GM12872 (cell line): ENCODE measurements at regions not wholly inside any gene's neighbourhood (a gene's known extent, or its start where the extent isn't known, plus 50 kb on each side); places are given as distances from the start of the nearest gene placed in this dataset.

Experiments used
- TF ChIP-seq, protein P1 (sequence below): IDR thresholded peaks from 3 replicates; pipeline ENCODE4 v1.5.1; 2011; ENCODE audit warnings: low read depth, mild to moderate bottlenecking, low read length, moderate library complexity; ENCODE audit not compliant: insufficient read depth

DNA sequence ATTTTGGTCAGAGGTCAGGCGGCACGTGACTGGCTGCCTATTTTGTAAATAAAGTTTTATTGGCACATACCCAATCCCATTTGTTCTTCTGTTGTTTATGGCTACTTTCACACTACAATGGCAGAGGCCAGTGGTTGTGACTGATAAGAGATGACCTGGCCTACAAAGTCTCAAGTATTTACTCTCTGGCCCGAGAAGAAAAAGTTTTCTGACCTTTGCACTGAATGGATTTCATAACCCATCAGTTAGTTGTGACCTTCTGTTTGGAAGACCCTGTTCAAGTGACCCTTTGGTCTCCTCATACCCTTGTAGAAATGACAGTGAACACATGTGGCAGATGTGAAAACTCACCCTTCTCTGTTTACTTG, 121.4 kb upstream of the MGAT5 start:
- TF ChIP-seq, protein P1, sequence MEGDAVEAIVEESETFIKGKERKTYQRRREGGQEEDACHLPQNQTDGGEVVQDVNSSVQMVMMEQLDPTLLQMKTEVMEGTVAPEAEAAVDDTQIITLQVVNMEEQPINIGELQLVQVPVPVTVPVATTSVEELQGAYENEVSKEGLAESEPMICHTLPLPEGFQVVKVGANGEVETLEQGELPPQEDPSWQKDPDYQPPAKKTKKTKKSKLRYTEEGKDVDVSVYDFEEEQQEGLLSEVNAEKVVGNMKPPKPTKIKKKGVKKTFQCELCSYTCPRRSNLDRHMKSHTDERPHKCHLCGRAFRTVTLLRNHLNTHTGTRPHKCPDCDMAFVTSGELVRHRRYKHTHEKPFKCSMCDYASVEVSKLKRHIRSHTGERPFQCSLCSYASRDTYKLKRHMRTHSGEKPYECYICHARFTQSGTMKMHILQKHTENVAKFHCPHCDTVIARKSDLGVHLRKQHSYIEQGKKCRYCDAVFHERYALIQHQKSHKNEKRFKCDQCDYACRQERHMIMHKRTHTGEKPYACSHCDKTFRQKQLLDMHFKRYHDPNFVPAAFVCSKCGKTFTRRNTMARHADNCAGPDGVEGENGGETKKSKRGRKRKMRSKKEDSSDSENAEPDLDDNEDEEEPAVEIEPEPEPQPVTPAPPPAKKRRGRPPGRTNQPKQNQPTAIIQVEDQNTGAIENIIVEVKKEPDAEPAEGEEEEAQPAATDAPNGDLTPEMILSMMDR, result no peak

DNA sequence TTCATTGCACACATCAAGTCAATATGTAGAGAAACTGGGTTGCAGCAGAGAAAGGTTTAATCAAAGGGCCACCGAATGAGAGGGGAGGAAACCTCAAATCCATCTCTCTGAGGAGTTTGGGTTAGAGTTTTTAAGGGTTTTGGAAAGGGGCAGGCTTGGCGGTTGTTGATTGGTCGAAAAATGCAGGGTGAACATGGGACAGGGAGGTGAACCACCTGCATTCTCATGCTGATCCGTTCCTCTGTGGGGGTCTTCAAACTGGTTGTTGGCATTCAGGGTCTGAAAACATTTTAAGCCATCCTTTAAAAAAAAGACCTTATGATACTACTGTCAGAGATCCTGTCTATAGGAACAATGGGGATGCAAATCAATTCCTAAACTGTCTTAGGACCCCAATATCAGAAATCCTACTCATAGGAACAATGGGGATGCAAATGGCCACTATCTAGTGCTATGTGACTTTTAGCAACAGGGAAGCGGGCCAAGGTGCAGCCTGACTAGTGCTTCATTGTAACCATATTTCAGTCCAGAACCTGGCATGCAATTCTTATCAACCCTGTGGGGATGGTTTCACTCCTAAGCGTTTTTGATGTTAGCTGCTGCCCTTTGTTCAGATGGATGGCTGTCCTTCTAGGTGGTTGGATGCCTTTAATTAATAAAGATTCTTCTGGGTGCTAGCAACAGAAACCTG, 120.1 kb upstream of the MGAT5 start:
- TF ChIP-seq, protein P1, result no peak

- TF ChIP-seq, protein P1, result no peak
These were observed 119.6 kb upstream of the MGAT5 start for GRCh38 chr2:134134313-134134706.

- TF ChIP-seq, protein P1, result no peak
These were observed 119.0 kb upstream of the MGAT5 start for GRCh38 chr2:134134827-134135226.

- TF ChIP-seq, protein P1, result no peak
These were observed 118.1 kb upstream of the MGAT5 start for GRCh38 chr2:134135793-134136192.

DNA sequence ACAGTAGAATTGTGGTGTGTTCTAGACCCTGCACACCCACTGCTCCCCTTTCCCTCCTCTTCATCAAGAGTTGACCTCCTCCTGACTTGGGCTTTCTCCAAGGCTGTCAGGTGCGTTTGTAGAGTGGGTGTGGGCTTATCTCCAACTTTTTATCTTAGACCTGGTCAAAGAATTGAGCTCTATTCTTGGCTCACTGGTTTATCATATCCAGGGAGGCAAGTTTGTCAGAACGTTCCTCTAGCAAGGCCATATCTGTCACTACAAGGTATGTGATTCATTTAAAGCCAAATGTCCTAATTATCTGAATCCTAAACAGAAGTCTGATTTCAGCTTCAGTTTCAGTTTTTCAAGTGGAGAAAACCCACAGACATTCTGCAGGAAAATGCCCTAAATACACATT, 117.1 kb upstream of the MGAT5 start:
- TF ChIP-seq, protein P1, result no peak

DNA sequence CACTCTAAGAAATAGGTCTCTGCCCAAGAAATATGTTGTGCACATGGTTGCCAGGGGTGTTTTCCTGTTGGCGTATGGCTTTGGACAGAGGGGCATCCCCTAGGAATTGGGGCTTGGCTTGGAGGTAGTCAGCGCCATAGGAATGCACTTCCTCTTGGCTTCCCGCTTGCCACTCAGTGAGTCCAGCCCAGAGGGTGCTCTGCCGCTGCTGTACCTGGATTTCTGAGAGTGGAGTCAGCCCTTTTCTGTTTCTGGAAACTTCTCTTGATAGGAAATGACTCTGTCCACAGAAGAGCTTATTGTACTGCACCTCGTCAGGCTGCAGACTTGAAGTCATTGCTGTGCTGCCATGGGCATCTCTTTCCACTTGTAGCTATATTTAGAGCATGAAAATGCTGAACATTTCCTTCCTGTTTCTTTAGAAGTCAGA, 116.7 kb upstream of the MGAT5 start:
- TF ChIP-seq, protein P1, result no peak

GRCh38 chr2:134138115-134138514, 115.8 kb upstream of the MGAT5 start:
- TF ChIP-seq, protein P1, result no peak
